Spleen (tissue), 7 donors: ENCODE measurements at regions not wholly inside any gene's neighbourhood (a gene's known extent, or its start where the extent isn't known, plus 50 kb on each side); places are given as distances from the start of the nearest gene placed in this dataset.

Experiments used
- CTCF ChIP-seq, 11 experiments: fragments of 200-600 bp in 7 of 11; fragments of 450-650 bp in 4 of 11; sonication (generic) in 4 of 11; IDR thresholded peaks in 8 of 11; conservative IDR thresholded peaks in 3 of 11; 1 replicate in 7 of 11; 2 replicates in 4 of 11; pipeline versions ENCODE4 v1.4.0 to v1.8.0; 2016 to 2021; ENCODE audit warnings: antibody characterized with exemption in 11 of 11, inconsistent platforms in 4 of 11, mild to moderate bottlenecking in 1 of 11
- POLR2A ChIP-seq, 3 donors: fragments of 450-650 bp; IDR thresholded peaks; one replicate each; pipeline ENCODE4 v1.5.1; 2017; ENCODE audit warnings: antibody characterized with exemption in 3 of 3, mild to moderate bottlenecking in 1 of 3
- donor health status: DM: no; HTN: no; CAD: no; lungs with moderate emphysema.
- donor health status: DM: no; HTN: no; CAD: no.
- donor health status: DM: no; HTN: no; CAD: no.

- TF ChIP-seq POLR2A (IDR thresholded peaks at IDR 0.05) (no peak), CTCF (IDR thresholded peaks at IDR 0.05 in 8 of 11, conservative IDR thresholded peaks at IDR 0.05 in 3 of 11) (no peak)
These were observed 436.2 kb downstream of the EPHA5 start for GRCh38 chr4:65234061-65234460.
